HG03039 (cell line): ENCODE measurements at regions not wholly inside any gene's neighbourhood (a gene's known extent, or its start where the extent isn't known, plus 50 kb on each side); places are given as distances from the start of the nearest gene placed in this dataset.
"Not testable (repeated sequence)": the region's sequence is repeated elsewhere in the genome, so short reads cannot be mapped to it uniquely, and the experiment has no call there.

Experiments used
- ATAC-seq: cut with Tn5 transposase; IDR thresholded peaks from one replicate; pipeline ENCODE4 v1.9.1; 2021; ENCODE audit warnings: mild to moderate bottlenecking, moderate library complexity; ENCODE audit not compliant: unreplicated experiment

- ATAC-seq: no peak
These were observed 782.5 kb downstream of the FAT4 start for GRCh38 chr4:126097155-126097799.

GRCh38 chr4:126106658-126107057 is 791.9 kb downstream of the FAT4 start:
- ATAC-seq: no peak

GRCh38 chr4:126109836-126110235 is 795.1 kb downstream of the FAT4 start:
- no peak for ATAC-seq

- no peak for ATAC-seq
These were observed 798.3 kb downstream of the FAT4 start for GRCh38 chr4:126113058-126113457.

GRCh38 chr4:126123611-126124325 is 809.0 kb downstream of the FAT4 start:
- ATAC-seq: no peak

- ATAC-seq: no peak
These were observed 810.1 kb downstream of the FAT4 start for GRCh38 chr4:126124818-126125217.

GRCh38 chr4:126130215-126130614 is 815.5 kb downstream of the FAT4 start:
- ATAC-seq: no peak

GRCh38 chr4:126136922-126137781 is 822.4 kb downstream of the FAT4 start:
- ATAC-seq: no peak

GRCh38 chr4:126137782-126138170 is 823.0 kb downstream of the FAT4 start:
- no peak for ATAC-seq

GRCh38 chr4:126144543-126145237 is 829.9 kb downstream of the FAT4 start:
- ATAC-seq: no peak

GRCh38 chr4:126168484-126168883 is 853.7 kb downstream of the FAT4 start:
- ATAC-seq: no peak

- ATAC-seq: no peak
These were observed 857.4 kb downstream of the FAT4 start for GRCh38 chr4:126172126-126172525.

- ATAC-seq: no peak
These were observed 859.9 kb downstream of the FAT4 start for GRCh38 chr4:126174627-126175026.

GRCh38 chr4:126180642-126181041 is 865.9 kb downstream of the FAT4 start:
- no peak for ATAC-seq

GRCh38 chr4:126182336-126182735 is 867.6 kb downstream of the FAT4 start:
- no peak for ATAC-seq

- no peak for ATAC-seq
These were observed 868.0 kb downstream of the FAT4 start for GRCh38 chr4:126182786-126183185.

GRCh38 chr4:126183206-126183605 is 868.5 kb downstream of the FAT4 start:
- no peak for ATAC-seq

GRCh38 chr4:126191536-126191935 is 876.8 kb downstream of the FAT4 start:
- ATAC-seq: no peak

- ATAC-seq: no peak
These were observed 877.8 kb downstream of the FAT4 start for GRCh38 chr4:126192506-126192905.

GRCh38 chr4:126201251-126202138 is 886.7 kb downstream of the FAT4 start:
- ATAC-seq: not testable (repeated sequence)
